GM19351 (cell line): ENCODE measurements at regions not wholly inside any gene's neighbourhood (a gene's known extent, or its start where the extent isn't known, plus 50 kb on each side); places are given as distances from the start of the nearest gene placed in this dataset.
"Not testable (repeated sequence)": the region's sequence is repeated elsewhere in the genome, so short reads cannot be mapped to it uniquely, and the experiment has no call there.

Experiments used
- ATAC-seq: cut with Tn5 transposase; IDR thresholded peaks from one replicate; pipeline ENCODE4 v1.9.1; 2021; ENCODE audit warnings: mild to moderate bottlenecking, moderate library complexity; ENCODE audit not compliant: unreplicated experiment

- no peak for ATAC-seq
Observed at GRCh38 chr12:123062681-123063486, 82.4 kb downstream of the ARL6IP4 start.

DNA sequence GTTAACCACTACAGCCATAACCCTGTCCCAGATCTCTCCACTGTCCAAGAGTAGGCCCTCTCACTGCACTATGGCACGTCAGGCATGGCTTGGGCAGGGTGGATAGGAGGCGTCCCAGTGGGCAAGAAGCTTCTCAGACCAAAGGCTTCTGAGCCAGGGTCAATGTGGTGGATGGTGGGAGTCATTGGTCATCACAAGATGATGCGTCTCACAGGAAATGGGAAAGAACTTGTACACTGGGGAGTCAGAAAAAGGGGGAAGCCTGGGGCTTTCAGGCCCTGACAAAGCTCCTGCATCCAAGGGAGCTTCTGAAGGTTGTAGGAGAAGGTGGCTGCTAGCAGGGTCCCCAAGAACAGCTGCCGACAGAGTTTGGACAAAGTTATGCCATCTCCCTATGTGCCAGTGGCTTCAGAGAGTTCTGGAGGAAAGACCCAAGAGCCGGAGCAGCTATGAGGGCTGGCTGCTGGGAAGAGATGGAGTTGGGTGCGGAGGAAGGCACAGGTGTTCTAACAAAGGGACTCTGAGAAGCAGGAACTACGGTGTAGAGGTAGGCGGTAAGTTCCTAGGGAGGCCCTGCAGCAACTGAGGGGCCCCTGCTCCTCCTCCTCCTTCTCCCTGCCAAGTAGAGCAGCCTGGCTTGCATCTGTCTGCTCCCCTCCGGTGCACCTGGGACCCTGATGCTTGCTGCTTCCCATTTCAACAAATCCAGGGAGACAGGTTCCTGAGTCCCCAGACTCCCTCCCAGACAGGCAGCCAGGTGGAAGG, 81.1 kb downstream of the ARL6IP4 start:
- no peak for ATAC-seq

GRCh38 chr12:123059500-123059899, 79.0 kb downstream of the ARL6IP4 start:
- no peak for ATAC-seq

DNA sequence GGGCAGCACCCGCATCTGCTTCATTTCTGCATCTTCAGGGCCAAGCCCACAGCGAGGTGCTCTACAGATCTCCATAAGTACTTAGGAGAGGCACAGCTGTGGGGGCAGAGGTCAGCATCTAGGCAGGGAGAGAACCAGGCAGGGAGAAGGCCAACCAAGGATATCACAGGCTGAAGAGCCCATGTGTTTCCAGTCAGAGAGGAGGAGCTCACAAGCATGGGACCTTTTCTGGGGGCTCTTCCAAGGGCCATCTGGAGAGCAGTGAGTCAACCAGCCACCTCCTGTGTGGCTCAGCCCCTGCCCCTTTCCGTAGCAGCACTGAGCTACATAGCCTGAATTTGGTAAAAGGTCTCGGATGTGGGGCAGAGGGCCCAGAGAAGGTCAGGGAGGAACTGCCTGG, 78.5 kb downstream of the ARL6IP4 start:
- no peak for ATAC-seq

GRCh38 chr12:123058481-123058880, 78.0 kb downstream of the ARL6IP4 start:
- no peak for ATAC-seq

- ATAC-seq: no peak
Observed at GRCh38 chr12:123057513-123058265, 77.2 kb downstream of the ARL6IP4 start.

DNA sequence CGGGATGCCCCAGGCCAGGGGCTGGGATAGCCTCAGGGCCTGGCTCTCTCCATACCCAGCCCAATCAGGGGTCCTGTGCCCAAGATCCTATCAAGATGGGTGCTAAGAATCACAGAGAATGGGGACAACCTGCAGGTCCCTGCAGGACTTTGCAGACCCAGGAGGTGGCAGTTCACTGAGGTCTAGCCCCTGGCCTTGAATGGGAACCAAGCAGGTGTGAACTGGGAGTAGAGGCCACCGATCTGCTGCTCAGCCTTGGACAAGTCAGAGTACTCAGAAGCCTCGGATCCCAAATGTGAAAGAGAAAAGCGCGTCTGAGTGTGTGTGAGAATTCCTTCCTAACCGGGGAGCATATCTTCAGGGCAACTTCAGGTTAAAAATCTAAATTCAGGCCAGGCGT, 76.2 kb downstream of the ARL6IP4 start:
- ATAC-seq: no peak

- no peak for ATAC-seq
Observed at GRCh38 chr12:123056053-123056452, 75.6 kb downstream of the ARL6IP4 start.

- ATAC-seq: no peak
Observed at GRCh38 chr12:123055281-123055766, 74.8 kb downstream of the ARL6IP4 start.

GRCh38 chr12:123054371-123054770, 73.9 kb downstream of the ARL6IP4 start:
- no peak for ATAC-seq

- no peak for ATAC-seq
Observed at GRCh38 chr12:123051556-123051955, 71.1 kb downstream of the ARL6IP4 start.

GRCh38 chr12:123050913-123051312, 70.4 kb downstream of the ARL6IP4 start:
- no peak for ATAC-seq

DNA sequence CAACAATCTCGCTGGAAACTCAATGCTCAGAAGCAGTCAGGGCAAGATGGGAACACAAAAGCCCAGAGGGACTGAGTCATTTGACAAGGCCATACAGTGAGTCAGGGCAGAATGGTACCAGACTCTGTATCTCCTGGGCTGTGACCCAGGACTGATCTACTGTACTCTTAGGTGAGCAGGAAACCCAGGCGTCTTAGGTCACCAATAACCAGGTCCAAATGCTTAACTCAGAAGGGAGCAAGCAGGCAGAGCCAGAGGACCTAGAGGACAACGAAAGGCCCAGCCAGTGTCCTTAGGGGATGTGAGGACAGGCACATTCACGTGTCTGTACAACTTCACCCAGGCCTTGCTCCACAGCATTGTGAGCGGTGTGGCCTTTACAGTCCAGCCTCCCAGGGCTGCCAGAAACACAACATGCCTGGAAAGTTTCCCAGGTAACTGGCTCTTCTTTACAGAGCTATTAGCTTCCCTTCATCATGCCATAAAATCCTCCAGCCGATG, 69.9 kb downstream of the ARL6IP4 start:
- ATAC-seq: no peak

- no peak for ATAC-seq
Observed at GRCh38 chr12:123049398-123050240, 69.1 kb downstream of the ARL6IP4 start.

DNA sequence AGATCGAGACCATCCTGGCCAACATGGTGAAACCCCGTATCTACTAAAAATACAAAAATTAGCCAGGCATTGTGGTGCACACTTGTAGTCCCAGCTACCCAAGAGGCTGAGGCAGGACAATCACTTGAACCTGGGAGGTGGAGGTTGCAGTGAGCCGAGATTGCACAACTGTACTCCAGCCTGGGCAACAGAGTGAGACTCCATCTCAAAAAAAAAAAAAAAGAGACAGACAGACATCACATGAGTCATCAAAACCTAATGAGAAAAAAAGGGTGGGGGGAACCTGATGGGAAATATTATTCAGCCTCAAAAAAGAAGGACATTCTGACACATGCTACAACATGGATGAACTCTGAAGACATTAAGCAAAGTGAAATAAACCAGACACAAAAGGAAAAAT, 67.4 kb downstream of the ARL6IP4 start:
- not testable (repeated sequence) for ATAC-seq

GRCh38 chr12:123047289-123047688, 66.8 kb downstream of the ARL6IP4 start:
- no peak for ATAC-seq

- ATAC-seq: no peak
Observed at GRCh38 chr12:123046431-123046830, 66.0 kb downstream of the ARL6IP4 start.

DNA sequence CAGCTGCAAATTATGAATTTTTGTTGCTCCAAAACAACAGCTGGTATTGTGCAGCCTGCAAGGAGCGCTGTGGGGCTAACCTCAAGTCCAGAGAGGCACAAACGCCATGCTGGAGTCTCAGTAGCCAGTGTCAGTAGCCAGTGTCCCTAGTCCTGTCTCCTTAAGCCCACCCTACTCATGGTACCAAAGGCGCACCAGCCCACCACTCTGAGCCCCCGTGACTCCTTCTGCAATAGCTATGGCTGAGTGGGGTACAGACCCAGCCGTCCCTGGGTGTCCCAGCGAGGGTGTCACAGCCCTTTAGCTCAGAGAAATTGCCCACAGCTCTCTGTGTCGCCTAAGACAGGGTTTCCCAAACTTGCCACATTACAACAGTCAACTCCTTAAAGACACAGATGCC, 65.2 kb downstream of the ARL6IP4 start:
- no peak for ATAC-seq

DNA sequence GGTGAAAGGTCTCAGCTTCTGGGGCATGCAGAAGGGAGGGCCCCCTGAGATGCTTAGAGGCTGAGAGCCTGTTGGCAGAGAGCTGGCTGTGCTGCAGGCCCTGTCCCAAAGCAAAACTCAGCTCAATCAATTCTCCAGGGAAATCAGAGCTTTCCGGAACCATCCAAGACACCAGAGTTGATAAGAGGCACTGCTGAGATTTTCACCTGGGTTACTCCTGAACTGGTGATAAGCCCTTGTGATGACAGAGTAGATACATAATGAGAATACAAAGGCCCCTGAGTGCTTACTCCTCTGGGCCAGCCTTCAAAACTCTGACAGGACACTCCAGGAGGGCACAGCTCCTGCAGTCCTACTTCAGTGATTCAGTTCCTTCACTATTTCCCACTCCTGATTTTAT, 63.9 kb downstream of the ARL6IP4 start:
- ATAC-seq: no peak

- no peak for ATAC-seq
Observed at GRCh38 chr12:123043536-123044001, 63.1 kb downstream of the ARL6IP4 start.
